ENCODE measurements at regions not wholly inside any gene's neighbourhood (a gene's known extent, or its start where the extent isn't known, plus 50 kb on each side); places are given as distances from the start of the nearest gene placed in this dataset.

DNA sequence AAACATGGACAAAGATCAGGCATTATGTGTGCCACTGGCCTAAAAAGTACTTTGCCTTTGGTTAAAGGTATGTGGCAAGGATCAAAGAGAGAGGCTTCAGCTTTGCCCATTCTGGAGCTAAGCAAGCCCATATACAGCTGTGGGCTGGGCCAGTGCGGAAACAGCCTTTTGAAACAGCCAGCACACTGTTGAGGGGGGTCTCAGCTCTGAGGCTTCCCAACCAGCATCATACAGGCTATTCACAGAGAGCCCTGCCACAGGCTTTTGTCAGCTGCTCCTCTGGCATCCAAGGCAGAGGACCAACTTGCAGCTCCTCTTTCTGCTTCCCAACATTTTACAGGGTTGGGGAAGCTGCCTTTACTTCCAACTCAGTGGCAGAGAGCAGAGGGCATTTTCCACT is 63.2 kb upstream of the FOXB1 start:
- TF ChIP-seq POLR2A (IDR thresholded peaks at IDR 0.05) (no peak), POLR2AphosphoS5 (IDR thresholded peaks at IDR 0.05) (no peak)
- TF ChIP-seq, protein P1, sequence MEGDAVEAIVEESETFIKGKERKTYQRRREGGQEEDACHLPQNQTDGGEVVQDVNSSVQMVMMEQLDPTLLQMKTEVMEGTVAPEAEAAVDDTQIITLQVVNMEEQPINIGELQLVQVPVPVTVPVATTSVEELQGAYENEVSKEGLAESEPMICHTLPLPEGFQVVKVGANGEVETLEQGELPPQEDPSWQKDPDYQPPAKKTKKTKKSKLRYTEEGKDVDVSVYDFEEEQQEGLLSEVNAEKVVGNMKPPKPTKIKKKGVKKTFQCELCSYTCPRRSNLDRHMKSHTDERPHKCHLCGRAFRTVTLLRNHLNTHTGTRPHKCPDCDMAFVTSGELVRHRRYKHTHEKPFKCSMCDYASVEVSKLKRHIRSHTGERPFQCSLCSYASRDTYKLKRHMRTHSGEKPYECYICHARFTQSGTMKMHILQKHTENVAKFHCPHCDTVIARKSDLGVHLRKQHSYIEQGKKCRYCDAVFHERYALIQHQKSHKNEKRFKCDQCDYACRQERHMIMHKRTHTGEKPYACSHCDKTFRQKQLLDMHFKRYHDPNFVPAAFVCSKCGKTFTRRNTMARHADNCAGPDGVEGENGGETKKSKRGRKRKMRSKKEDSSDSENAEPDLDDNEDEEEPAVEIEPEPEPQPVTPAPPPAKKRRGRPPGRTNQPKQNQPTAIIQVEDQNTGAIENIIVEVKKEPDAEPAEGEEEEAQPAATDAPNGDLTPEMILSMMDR (IDR thresholded peaks at IDR 0.05) = no peak
